ENCODE measurements at regions not wholly inside any gene's neighbourhood (a gene's known extent, or its start where the extent isn't known, plus 50 kb on each side); places are given as distances from the start of the nearest gene placed in this dataset.

GRCh38 chr4:177566691-177567090, 124.5 kb upstream of the AGA start:
- no peak for DNase-seq (ENCODE audit: low read depth)
- H3K4me3 ChIP-seq (ENCODE audit: control insufficient read depth, low read depth, low read length): no peak overlapping the region
- TF ChIP-seq CTCF (IDR thresholded peaks at IDR 0.05; ENCODE audit: control insufficient read depth, insufficient read depth, low read depth, low read length, missing control alignments): no peak

- no peak overlapping the region for H3K4me3 ChIP-seq (ENCODE audit: control insufficient read depth, low read depth, low read length)
- TF ChIP-seq CTCF (IDR thresholded peaks at IDR 0.05; ENCODE audit: control insufficient read depth, insufficient read depth, low read depth, low read length, missing control alignments): no peak
- DNase-seq (ENCODE audit: low read depth): no peak
Measured at GRCh38 chr4:177568931-177569330, 126.7 kb upstream of the AGA start.

GRCh38 chr4:177569434-177569833, 127.2 kb upstream of the AGA start:
- DNase-seq (ENCODE audit: low read depth): no peak
- no peak overlapping the region for H3K4me3 ChIP-seq (ENCODE audit: control insufficient read depth, low read depth, low read length)
- TF ChIP-seq CTCF (IDR thresholded peaks at IDR 0.05; ENCODE audit: control insufficient read depth, insufficient read depth, low read depth, low read length, missing control alignments): no peak

GRCh38 chr4:177573507-177573906, 131.3 kb upstream of the AGA start:
- TF ChIP-seq CTCF (IDR thresholded peaks at IDR 0.05; ENCODE audit: control insufficient read depth, insufficient read depth, low read depth, low read length, missing control alignments): no peak
- peak; percentile 59 for DNase-seq (ENCODE audit: low read depth)
- H3K4me3 ChIP-seq (ENCODE audit: control insufficient read depth, low read depth, low read length): no peak overlapping the region

- no peak overlapping the region for H3K4me3 ChIP-seq (ENCODE audit: control insufficient read depth, low read depth, low read length)
- TF ChIP-seq CTCF (IDR thresholded peaks at IDR 0.05; ENCODE audit: control insufficient read depth, insufficient read depth, low read depth, low read length, missing control alignments): no peak
- no peak for DNase-seq (ENCODE audit: low read depth)
Measured at GRCh38 chr4:177574446-177574845, 132.2 kb upstream of the AGA start.

GRCh38 chr4:177579649-177580048, 137.4 kb upstream of the AGA start:
- TF ChIP-seq CTCF (IDR thresholded peaks at IDR 0.05; ENCODE audit: control insufficient read depth, insufficient read depth, low read depth, low read length, missing control alignments): no peak
- DNase-seq (ENCODE audit: low read depth): no peak
- H3K4me3 ChIP-seq (ENCODE audit: control insufficient read depth, low read depth, low read length): no peak overlapping the region

- no peak overlapping the region for H3K4me3 ChIP-seq (ENCODE audit: control insufficient read depth, low read depth, low read length)
Measured at GRCh38 chr4:177582992-177583391, 140.8 kb upstream of the AGA start.

More at GRCh38 chr4:177582992-177583391, 140.8 kb upstream of the AGA start:
- DNase-seq (ENCODE audit: low read depth): no peak
- no peak for TF ChIP-seq CTCF (IDR thresholded peaks at IDR 0.05; ENCODE audit: control insufficient read depth, insufficient read depth, low read depth, low read length, missing control alignments)

Measured in AG09309 (cell line).